DMS53 (cell line): ENCODE measurements at regions not wholly inside any gene's neighbourhood (a gene's known extent, or its start where the extent isn't known, plus 50 kb on each side); places are given as distances from the start of the nearest gene placed in this dataset.
"Not testable (repeated sequence)": the region's sequence is repeated elsewhere in the genome, so short reads cannot be mapped to it uniquely, and the experiment has no call there.

ENCODE experiments used
- DNase-seq: peaks from one replicate; lab custom pipeline; 2025; lab: John Stamatoyannopoulos, UW

DNA sequence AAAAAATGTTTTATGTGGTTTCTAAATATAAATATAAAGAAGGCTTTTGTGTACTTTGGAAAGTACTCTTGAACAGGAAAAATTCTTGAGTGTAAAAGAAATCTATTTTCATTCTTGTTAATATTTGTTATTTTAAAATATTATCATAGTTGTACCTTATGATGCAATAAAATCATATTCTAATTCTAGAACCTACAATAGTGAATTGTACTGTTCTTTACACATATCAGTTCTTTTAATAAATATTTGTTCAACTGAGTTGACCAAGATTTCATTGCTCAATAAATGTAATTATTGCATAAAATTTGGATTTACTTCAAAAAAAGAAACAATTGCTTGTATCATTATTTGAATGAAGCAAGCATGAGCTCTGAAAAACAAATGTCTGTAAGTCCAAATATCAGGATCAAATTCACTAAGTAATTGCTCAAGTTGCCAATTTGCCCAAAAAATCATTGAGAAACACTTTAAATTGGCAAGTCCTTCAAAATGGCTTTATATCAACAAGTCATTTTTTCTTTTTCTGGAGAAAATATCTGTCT, 191.6 kb upstream of the SLC16A7 start:
- DNase-seq: no peak

DNA sequence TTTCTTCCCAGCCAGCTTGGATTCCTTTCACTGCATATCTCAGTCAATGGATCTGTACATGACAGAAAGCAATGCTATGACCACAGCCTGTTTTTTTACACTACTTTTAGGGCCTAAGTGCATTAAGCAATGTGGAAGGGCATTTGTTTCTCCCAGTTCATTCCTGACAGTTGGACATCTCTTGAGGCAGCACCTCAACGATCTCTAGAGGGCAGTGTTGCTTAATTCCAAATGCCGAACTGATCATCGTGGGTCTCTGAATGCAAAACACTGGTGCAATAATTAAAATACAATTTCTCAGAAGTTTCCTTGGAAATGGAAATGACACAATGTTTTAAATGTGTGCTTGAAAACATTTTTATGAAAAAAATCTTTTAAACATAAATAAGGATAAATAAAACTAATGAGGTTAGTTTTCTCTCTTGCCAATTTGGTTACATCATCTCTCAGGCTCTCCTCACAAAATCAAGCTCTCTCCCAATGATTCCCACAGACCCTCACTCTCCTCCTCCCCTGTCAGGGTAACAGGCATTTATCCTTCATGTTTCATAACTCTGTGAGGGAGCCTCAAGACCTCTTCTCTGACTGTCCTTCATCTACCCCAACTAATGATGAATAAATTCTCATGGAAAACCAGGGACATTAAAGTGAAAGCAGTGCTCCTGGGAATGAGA, 192.4 kb upstream of the SLC16A7 start:
- DNase-seq: peak; percentile 83

DNA sequence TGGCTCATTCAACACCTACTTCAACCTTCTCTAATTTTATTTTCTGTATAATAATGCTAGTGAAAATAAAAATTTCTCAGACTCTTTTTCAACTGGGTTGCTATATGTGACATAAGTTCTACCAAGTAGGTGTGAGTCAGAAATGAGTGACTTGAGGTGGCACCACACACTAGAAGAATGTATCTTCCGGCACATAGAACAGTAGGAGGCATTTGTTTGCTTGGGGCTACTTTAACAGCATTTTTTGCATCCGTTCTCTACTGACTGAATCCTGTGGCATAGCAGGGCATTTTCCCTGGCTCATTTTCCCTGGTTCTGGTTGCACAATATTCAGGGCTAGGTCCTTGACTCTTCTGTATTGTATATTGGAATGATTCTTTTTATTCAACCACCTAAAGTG, 194.0 kb upstream of the SLC16A7 start:
- no peak for DNase-seq

DNA sequence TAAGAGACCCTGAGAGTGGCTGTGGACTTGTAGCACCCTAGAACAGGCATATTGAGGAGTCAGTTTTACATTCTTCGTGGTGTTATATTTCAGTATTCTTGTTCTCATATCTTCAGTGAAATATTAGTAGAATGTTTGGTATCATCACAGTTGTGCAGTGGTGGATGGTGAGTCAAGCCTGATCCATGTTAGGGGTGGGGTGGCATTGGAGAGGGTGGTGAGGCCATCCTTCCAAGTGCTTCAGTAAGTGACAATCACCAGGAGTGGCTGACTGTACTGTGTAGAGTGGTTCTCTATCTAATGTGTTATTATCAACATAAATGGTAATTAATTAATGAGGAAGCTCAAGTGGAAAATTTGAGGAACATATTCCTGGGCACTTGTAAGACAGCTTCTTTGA, 197.7 kb upstream of the SLC16A7 start:
- DNase-seq: no peak

DNA sequence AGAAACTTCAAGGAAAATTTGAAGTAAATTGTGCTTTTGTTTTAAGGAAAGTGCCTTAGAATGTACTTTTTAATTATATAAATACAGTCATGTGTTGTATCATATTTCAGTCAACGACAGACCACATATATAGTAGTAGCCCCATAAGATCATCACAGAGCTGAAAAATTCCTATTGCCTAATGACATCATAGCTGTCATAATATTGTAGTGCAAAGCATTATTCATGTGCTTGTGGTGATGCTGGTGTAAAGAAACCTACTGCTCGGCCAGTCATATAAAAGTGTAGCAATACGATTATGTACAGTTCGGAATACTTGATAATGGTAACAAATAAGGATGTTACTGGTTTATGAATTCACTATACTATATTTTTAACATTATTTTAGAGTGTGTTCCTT, 198.9 kb upstream of the SLC16A7 start:
- no peak for DNase-seq

DNA sequence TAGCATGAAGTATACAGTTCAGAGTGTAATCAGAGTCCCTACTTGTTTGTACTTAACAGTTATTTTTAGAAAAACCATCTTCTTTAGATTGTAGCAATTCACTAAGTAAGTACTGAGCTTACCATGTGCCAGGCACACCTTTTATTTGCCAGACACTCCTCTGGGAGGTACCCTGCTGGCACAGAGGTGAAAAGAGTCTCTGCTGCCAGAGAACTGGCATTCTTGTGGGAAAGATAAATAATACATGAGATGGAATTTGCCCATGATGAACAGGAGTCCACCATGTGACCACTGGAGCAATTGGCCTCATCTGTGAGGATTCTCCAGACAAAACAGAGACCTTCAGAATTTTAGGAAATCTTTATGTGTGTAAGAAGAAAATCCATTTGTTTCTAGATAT, 199.3 kb upstream of the SLC16A7 start:
- peak; percentile 30 for DNase-seq

DNA sequence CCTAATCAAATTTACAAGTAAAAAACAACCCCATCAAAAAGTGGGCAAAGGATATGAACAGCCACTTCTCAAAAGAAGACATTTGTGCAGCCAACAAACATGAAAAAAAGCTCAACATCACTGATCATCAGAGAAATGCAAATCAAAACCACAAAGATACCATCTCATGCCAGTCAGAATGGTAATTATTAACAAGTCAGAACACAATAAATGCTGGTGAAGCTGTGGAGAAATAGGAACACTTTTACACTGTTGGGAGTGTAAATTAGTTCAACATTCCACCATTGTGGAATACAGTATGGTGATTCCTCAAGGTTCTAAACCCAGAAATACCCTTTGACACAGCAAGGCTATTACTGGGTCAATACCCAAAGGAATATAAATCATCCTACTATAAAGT, 200.5 kb upstream of the SLC16A7 start:
- DNase-seq: not testable (repeated sequence)

DNA sequence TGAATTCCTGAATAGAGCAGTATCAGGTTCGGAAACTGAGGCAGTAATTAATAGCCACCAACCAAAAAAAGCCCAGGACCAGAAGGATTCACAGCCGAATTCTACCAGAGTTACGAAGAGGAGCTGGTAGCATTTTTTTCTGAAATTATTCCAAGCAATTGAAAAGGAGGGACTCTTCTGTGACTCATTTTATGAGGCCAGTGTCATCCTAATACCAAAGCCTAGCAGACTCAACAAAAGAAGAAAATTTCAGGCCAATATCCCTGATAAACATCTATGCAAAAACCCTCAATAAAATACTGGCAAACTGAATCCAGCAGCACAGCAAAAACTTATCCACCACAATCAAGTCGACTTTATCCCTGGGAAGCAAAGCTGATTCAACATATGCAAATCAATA, 202.3 kb upstream of the SLC16A7 start:
- DNase-seq: no peak

DNA sequence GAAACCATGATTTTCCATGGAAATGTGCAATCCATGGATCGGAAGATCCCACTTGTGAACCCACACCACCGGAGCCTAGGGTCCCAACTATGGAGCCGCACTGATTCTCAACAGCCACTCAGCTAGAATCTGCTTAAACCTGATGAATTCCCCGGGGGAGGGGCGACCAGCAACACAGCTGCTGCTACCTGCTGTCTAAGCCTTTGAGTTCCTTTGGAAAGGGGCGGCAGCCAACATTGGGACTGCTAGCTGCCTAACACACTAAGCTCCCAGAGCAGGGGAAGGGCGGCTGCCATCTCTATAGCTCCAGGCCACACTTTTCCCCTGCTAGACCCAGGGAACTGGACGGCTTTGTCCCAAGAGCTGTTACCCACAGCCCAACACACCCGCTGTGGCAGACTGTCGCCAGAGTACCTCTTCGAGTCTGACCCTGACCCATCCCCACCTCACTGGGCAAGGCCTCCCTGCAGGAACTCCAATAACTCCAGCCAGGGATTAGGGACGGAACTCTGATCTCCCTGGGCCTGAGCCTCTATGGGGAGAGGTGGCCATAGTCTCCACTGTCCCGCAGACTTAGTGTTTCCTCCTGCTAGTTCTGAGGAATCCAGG, 205.8 kb upstream of the SLC16A7 start:
- DNase-seq: no peak

DNA sequence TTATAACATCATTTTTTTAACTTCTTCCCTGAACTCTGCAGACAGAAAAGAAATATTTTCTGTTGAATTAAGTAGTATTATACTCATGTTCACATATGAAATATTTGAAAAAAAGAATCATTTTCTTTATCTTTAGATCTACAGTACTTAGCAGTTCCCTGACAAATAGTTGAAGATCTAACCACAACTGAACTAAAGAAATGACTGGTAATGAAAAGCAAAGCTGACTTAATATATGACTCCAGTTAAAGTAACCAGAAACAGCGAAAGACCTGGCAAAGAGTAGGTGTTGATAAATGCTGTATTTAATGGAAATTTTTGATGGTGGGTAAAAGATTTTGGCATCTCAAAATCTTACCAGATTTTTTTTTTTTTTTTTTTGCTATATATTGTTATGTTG, 207.1 kb upstream of the SLC16A7 start:
- no peak for DNase-seq

DNA sequence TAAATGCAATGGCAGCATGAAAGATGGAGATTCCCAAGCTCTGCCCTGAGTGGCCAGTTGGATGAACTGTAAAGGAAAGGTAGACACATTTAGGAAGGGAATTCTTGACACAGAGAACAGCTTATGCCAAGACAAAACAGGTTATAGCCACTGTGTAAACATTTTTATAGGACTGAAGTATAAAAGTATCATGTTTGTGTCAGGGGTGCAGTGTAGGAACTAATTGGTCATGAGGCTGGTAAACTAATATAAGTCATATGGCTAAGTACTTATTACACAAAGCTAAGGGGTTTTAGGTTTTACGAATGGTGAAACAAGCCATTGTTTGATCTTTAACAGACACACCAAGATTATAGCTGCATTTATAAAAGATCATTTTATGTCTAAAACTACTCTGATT, 207.7 kb upstream of the SLC16A7 start:
- no peak for DNase-seq

DNA sequence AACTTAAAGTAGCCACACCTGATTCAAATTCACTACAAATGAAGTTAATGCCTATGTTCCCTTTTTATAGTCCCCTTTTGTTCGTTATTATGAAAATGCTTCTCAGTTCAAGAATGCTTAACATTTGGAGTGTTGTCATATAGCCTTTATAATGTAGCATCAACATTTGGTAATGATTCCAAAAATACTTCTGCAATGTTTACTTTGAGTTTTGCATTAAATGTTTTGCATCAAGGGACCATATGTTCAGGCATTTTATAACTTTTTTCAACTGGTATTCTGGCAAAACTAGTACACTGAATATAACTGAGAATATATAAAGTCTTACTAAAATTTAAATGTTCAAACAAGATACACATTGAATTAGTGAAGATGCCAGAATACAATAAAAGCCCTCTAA, 209.6 kb upstream of the SLC16A7 start:
- DNase-seq: no peak

DNA sequence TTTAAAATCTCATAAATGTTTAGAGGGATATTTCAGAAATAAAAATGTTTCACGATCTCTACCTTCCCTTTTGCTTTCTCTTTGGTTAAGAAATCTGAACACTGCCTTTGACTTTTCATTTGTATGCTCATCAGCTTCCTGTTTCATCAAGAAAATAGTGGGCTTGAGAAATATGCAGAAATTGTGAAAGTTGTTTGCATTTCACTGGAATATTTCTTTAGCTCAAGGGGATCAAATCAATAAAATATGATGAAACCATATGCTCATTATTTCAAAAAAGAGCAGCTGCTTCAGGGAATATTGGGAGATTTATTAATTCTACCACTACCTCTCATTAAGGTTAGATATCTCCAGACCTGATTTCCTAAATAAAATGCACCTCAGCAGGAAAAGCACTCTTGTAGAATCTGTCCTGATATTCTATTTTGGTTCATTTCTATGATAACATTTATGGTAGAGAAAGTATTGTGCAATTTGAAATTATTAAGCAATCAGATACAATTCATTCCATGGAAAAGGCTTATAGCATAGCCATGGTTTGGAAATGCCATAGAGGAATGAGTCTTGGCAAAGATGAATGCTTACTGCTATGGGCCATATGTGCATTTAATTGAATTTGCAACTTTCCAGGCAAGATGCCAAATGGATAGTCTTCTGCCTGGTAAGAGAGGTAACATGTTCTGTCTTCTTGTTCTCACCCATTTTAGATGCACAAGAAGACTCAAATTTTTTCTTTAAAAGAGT, 212.6 kb upstream of the SLC16A7 start:
- no peak for DNase-seq

DNA sequence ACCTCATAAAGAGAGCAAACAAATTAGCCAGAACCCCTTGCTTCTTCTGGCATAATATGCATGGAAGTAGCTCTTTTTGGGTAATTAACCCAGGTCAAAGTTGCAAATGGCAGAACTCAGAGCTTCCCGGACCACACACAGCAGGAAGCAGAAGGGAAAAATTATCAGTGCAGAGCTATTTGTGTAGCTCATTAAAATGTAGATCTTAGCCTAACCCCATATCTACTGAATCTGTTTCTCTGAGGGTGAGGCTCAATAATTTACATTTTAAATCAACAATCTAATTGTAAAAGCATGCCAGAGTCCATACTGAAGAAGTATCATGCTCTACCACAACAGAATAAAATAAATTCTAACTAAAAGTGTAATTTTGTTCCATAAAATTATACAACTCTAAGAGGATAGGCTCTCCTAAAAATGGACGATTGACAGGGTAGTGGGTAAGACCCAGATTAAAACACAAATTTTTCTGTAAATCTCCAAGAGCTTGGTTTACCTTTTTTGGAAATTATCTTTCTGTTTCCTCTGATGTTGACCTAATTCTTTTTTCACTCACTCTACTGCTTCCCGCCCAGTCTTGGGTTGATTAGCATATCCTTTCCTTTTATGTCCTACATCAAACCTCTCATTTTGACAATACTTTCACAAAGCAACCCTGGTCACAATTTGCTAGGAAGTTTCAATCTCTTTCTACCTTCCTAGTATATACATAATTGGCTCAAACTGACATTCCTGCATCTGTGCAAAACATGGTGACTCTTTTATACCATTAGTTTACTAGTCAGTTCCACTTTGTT, 213.3 kb upstream of the SLC16A7 start:
- DNase-seq: no peak

DNA sequence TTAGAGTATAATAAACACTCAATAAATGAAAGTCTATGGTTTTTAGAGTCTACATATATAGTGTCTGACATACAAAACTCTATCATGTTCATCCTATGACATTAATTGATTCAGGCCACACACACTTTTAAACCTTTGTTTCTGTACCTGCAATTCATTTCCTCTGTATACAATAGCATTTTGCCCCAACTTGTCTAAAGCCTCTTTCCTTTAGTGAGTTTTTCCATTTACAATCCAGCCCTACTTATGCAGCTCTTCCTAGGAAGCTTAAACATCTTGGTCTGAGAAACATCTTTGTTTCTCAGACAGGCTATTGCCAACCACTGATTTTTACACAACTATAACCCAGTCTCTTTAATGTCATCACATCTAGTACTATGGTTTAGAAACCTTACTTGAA, 214.7 kb upstream of the SLC16A7 start:
- DNase-seq: no peak

DNA sequence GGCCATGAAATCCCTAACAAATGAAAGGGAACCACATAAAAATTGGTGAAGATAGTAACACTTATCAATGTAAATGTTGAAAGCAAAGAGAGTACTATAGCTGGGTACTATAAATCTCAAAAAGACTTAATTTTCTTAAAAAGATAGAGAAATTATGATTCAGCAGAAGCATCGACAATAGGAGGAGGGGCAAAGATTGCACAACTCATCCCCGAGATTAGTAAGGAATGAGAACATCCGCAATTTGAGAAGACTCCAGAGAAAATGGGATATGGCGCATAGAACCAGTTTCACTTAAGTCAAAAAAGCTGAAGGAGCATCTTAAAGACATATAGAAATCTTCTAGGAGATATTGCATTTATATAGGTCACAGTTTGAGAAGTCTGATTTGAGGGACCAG, 220.2 kb upstream of the SLC16A7 start:
- no peak for DNase-seq

DNA sequence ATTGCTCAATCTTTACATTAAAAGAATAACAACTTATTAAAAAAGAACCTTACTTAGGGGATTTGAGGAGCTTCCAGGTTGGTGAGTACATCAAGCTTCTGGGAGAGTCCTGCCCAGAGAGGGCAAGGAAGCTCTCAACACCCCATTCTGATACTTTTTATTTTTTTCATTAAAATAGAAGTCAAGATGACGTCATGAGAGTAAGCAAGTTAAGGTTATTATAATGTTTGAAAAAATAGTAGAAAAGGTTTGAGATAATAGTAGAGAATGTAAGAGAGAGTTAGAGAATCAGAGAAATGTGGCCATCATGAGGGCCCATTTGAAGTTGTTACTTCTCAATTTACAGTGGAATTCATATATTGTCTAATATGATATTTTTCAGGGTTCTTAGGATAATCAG, 221.0 kb upstream of the SLC16A7 start:
- DNase-seq: no peak

DNA sequence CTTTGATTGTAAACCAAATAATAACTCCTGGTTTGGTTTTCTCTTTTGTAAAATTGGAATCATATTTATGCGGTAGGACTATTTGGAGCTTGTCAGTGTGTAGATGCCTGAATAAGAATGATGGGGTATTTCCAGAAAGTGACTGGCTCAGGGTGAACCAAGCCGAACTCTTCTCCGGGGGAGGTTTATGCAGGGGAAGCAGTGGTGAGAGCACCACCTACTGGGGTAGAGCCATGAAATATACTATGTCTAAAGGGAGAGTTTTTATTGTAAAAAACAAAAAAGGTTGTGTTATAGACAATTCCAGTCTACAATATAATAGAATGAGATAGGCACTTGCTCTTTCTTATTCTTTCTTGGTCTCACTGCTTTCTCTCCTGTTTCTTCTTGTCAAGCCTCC, 222.9 kb upstream of the SLC16A7 start:
- peak; percentile 38 for DNase-seq

DNA sequence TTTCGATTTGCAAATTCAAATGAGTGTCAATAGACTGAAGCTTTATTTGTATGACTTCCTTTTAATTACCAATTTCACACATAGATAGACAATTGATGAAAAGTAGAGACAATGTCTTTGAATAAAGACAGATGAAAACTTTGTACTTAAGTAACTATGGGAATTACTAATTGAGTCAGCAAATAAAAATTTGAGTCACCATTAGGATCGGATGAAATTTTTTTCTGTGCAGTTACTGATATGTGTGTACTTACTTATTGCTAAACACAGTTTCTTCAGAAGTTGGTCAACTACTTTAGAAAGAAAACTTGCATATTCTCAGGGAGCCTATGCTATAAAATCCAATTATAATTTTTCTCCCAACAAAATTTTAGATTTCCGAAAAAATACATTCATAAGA, 224.9 kb upstream of the SLC16A7 start:
- no peak for DNase-seq

DNA sequence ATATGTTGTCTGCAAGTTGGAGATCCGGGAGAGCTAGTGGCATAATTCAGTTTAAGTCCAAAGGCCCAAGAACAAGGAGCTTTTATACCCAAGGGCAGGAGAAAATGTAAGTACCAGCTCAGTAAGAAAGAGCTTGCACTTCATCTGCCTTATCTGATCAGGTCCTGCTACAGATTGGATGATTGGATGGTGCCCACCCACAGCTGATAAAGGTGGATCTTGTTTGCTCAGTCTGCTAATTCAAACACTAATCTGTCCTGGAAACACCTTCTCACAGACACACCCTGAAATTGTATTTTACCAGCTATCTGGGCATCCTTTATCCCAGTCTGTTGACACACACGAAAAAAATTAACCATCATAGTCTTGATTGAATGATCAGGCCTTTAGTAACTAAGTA, 230.7 kb upstream of the SLC16A7 start:
- no peak for DNase-seq

DNA sequence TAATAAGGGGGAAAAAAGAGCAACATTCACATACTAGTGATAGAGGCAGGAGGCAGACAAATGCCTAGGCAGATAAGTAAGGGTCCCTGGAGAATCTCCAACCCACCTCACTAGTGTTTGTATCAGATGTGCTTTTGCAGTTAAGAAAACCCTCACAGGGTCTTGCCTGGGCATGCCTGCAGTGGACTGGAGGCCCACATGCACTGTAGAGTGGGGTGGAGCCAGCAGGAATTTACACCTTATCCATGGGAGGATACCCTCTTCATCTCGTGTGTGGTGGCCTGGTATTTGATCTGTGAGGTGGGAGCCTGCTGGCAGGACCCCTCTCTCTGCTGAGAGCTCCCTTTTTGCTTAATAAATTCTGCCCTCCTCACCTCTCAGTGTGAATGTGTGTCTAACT, 238.0 kb upstream of the SLC16A7 start:
- DNase-seq: no peak

DNA sequence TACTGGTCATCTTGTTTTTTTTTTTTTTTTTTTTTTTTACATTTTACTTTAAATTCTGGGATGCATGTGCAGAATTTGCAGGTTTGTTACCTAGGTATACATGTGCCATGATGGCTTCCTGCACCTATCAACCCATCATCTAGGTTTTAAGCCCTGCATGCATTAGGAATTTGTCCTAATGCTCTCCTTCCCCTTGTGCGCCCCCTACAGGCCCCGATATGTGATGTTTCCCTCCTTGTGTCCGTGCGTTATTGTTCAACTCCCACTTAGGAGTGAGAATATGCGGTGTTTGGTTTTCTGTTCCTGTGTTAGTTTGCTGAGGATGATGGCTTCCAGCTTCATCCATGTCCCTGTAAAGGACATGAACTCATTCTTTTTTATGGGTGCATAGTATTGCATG, 249.6 kb upstream of the SLC16A7 start:
- DNase-seq: peak; percentile 45
